Stimulated activated CD4-positive, alpha-beta T cell treated with anti-CD3 and anti-CD28 coated beads, Interleukin-2, amount 100 ng/mL, for 24 hours (primary cell): ENCODE measurements at regions not wholly inside any gene's neighbourhood (a gene's known extent, or its start where the extent isn't known, plus 50 kb on each side); places are given as distances from the start of the nearest gene placed in this dataset.
"Not testable (repeated sequence)": the region's sequence is repeated elsewhere in the genome, so short reads cannot be mapped to it uniquely, and the experiment has no call there.

Experiments used
- DNase-seq, 2 donors: peaks; one replicate each; pipeline ENCODE4 v3.0.0-alpha.2; 2020

DNA sequence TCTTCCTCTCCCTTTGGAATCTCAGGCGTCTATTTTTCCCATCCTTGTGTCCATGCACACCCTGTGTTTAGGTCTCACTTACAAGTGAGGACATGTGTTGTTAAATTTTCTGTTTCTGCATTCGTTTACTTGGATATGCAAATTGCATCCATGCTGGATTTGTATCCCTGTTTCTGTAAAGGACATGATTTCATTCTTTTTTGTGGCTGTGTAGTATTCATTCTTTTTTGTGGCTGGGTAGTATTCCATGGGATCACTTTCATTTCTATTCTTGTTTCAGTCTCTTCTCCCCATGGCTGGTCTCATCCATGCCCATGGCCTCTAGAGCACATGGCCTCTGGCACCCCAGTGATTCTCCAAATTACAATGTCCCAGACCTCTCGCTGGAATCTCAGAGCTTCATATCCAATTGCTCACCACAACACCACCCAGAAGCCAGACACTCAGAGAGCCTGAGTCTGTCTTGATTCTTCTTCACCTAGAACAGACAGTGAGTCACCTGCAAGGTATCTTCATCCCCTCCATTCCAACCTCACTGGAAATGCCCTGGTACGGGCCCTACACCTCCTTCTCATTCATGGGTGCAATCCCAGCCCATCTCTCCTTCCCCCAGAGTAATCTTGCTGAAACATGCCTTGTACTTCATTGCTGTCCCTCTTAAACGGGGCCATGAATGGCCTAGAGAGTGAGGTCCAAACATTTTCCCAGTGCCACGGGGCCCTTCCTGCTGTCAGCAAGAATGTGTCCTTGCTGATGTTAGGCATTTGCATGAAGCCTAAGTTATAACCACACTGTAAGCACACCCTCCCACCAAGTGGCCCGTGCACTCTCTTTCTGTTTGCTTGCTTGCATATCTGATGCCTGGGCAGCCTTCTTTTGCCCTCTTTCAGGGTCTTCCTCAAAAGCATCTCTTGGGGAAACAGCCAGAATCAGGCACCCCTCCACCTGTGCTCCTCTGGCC is 476.2 kb upstream of the TSHZ3 start:
- DNase-seq, result no peak

DNA sequence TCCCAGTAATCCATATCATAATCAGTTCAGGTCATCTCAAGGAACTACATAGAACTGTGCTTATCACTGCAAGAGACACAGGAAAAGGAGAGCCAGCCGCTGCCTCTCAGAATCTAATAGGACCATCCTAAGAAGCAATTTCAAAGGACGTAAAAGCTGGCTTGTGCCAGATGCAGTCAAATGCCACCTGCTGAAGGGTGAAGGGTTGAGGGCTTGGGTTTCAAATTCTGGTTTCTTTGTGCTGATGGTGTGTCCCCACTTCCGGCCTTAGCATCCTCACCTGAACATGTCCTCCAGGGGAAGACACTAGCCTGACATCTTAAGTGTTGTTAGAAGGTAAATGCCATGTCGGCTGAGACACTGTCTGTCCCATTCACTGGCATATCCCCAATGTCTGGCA is 477.1 kb upstream of the TSHZ3 start:
- DNase-seq, result no peak

GRCh38 chr19:31831421-31832175 is 482.4 kb upstream of the TSHZ3 start:
- no peak for DNase-seq

DNA sequence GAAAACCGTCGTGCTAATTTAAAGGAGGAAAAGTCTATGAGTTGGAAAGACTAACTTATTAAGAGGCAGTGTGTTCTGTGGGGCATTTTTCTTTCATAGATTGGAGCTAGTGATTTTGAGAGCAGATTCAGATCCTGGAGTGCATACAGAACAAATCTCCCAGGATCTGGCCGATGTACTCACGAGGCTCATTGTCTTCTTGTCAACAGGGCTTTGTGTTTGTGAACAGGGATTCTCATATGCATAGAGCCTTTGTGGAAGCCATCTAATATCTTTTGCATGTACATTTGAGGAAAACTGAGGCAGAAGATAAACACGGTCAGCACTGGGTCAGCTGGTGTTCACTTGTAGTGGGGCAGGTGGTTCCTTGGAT is 482.9 kb upstream of the TSHZ3 start:
- no peak for DNase-seq

DNA sequence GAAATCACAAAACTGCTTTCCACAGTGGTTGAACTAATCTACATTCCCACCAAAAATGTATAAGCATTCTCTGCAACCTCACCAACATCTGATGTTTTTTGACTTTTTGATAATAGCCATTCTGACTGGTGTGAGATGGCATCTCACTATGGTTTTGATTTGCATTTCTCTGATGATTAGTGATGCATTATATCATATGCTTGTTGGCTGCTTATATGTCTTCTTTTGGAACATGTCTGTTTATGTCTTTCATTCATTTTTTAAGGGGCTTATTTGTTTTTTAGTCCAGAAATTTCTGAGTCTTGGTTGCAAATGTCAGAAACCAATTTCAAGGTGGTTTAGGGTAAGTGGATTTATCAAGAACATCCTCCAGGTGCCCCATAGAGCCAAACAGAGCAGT is 484.8 kb upstream of the TSHZ3 start:
- DNase-seq, result no peak

DNA sequence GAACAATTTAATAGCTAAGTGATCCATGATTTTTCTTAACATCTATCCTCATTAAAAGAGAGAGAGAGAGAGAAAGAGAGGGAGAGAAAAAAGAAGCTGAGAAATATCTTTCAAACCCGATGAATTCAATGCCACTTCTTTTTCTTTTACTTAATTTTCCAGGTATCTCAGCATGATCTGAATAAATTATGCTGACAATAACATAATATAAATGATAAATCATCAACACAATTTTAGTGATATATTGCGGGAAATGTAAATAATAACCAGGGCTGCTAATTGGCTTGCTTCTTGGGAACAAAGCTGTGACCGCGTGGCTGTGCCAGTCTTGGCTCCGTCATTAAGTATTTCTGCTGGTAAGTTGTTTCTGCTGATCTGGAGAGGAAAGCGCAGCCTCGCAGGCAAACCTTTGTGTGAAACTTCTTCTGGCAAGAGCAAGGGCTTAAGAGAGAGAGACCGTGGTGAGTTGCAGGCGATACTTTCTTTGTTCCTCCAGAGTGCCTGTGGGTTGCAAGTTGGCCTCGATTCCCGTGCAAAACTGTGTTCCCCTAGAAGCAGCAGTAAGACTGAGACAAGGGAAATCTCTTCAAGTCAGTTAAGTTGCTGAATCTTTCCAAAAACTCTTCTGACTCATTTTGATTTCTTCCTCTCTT is 489.1 kb upstream of the TSHZ3 start:
- no peak for DNase-seq

- DNase-seq, result no peak
These were observed 491.1 kb upstream of the TSHZ3 start for GRCh38 chr19:31840371-31840770.

DNA sequence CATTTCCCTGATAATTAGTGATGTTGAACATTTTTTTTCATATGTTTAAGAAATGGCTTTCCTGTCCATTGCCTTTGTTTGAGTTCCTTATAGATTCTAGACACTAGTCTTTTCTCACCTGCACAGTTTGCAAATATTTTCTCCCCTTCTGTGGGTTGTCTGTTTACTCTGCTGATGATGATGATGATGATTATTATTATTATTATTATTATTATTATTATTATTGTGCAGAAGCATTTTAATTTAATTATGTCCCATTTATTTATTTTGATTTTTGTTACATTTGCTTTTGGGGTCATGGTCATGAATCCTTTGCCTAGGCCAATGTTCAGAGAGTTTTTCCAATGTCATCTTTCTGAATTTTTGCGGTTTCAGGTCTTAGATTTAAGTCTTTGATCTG is 492.5 kb upstream of the TSHZ3 start:
- no peak for DNase-seq

DNA sequence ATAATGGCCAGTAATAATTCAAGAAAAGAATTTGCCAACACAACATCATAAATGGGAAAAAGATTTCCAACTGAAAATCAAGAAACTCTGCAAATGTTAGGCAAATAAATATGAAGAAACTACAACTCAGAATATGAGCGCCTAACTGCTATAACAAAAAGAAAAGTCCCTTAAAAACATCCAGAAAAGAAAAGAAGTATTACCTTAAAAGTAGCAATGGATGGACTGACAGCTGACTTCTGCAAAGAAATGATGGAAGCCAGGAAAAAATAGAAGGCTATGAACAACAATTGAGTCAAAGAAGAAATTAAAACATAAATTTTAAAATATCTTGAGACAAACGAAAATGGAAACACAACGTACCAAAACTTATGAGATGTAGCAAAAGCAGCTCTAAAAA is 482.3 kb upstream of the ZNF507 start:
- DNase-seq, result no peak

DNA sequence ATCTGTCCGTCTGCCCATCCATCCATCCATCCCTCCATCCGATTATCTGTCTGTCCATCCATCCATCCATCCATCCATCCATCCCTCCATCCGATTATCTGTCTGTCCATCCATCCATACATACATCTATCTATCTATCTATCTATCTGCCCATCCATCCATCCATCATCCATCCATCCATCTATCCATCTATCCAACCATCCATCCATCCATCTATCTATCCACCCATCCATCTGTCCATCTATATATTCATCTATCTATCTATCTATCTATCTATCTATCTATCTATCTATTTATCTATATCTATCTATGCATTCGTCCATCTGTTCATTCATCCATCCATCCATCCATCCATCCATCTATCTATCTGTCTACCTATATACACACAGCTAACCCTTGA is 471.1 kb upstream of the ZNF507 start:
- DNase-seq, result no peak

DNA sequence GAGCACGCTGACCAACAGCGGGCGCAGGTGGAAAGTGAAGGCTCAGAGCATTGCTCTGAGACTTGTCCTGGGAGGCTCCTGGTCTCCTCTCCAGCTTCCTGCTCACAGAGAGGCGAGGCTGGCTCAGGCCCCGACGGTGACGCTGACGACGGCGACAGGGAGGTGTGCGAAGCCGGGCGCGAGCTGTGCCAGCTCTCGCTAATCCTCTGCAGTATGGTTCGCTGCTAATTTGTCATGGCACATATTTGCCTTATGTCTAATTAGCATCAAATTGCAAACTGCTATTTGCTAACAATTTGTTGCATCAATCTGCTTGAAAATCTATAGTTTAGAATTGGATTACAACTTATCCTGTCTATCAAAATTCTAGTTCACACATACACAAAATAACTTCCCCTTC is 469.8 kb upstream of the ZNF507 start:
- no peak for DNase-seq

- DNase-seq, result no peak
These were observed 465.1 kb upstream of the ZNF507 start for GRCh38 chr19:31880283-31880682.

- no peak for DNase-seq
These were observed 463.4 kb upstream of the ZNF507 start for GRCh38 chr19:31881988-31882387.

DNA sequence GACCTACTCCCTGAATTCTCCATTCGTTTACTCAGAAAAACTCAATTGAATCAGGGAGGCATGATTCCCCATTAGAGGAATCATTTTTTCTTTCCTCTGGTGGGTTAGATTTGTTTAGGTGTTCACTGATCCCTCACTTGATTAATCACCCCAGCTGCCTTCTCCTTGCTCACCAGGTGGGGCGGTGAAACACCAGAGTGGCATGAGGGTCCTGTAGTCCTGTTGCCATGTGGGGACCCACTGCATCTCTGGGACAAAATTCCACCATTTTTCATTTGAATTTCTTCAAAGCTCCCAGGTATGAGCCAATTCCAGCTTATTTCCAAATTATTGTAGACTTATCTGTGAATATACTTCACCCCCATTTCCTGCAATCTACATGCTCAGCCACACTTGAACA is 462.7 kb upstream of the ZNF507 start:
- DNase-seq, result no peak

GRCh38 chr19:31883296-31883990 is 462.0 kb upstream of the ZNF507 start:
- DNase-seq, result no peak

- no peak for DNase-seq
These were observed 460.0 kb upstream of the ZNF507 start for GRCh38 chr19:31885280-31885853.

DNA sequence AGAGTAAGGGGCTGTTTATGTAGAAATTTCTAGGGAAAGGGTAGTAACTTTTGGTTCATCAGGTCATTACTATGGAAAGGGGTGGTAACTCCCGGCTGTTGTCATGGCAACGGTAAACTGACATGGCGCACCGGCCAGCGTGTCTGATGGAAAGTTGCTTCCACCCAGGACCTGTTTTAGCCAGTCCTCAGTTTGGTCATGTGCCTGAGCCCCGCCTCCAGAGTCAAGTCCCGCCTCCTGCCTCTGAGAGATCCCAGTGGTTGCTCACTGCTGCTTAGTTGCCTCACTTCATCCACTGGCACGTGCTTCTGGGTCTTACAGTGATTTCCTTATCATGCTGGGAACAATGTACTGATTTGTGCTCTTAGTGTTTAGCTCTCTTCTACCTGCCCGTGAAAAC is 455.2 kb upstream of the ZNF507 start:
- no peak for DNase-seq

GRCh38 chr19:31892060-31892459 is 453.4 kb upstream of the ZNF507 start:
- no peak for DNase-seq

DNA sequence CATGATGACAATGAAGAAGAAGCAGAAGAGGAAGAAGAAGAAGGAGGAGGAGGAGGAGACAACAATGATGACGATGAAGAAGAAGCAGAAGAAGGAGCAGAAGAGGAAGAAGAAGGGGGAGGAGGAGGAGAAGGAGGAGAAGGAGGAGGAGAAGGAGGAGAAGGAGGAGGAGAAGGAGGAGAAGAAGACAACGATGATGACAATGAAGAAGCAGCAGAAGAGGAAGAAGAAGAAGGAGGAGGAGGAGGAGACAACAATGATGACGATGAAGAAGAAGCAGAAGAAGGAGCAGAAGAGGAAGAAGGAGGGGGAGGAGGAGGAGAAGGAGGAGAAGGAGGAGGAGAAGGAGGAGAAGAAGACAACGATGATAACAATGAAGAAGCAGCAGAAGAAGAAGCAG is 451.9 kb upstream of the ZNF507 start:
- not testable (repeated sequence) for DNase-seq

GRCh38 chr19:31894451-31894850 is 451.0 kb upstream of the ZNF507 start:
- DNase-seq, result no peak

DNA sequence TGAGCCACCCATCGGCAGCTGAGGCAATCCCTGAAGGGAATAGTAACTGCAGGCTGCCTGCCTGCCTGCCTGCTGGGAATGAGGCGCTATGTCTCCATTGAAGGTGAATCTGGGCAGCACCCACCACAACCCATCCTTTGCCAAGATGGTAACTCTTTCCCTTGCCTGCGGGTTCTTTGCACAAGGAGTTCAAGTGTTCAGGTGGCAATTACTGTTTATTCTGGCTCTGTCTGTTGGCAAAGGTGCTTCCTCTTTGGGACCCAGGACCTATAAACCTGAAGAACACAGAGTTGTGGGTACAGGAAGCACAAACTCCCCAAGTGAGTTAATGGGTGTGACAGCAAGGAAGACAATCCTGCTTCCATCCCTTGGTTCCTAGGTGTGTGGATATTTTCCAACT is 448.1 kb upstream of the ZNF507 start:
- no peak for DNase-seq

DNA sequence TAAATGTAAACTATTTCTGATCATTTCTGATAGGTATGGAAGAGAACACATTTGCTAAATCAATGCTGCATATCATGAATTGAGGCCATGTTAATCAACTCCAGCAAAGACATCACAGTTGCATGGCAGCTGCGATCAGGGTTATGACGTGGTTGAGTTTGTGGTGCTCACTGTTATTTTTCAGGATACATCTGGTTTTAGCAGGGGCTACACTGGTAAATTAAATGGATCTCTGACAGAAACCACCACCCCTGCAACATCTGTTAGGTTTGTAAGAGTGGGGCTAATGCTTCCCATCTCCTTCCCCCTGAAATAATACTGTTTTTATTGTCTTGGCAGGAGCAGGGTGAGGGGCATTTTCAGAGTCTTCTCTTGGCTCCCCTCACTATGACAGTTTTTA is 444.4 kb upstream of the ZNF507 start:
- no peak for DNase-seq

GRCh38 chr19:31902821-31903220 is 442.6 kb upstream of the ZNF507 start:
- DNase-seq, result no peak
